A549 (cell line): ENCODE measurements at regions not wholly inside any gene's neighbourhood (a gene's known extent, or its start where the extent isn't known, plus 50 kb on each side); places are given as distances from the start of the nearest gene placed in this dataset.

ENCODE experiments used
- CTCF ChIP-seq: fragments of >200 bp; sonication (Bioruptor Twin); formaldehyde crosslinking; IDR thresholded peaks from 3 replicates; pipeline ENCODE4 v1.5.1; 2016
- EHMT2 ChIP-seq: fragments of 200-600 bp; sonication (generic); IDR thresholded peaks from 2 replicates; pipeline ENCODE4 v1.6.1; 2016; ENCODE audit warnings: antibody characterized with exemption, low read depth, mild to moderate bottlenecking, moderate library complexity
- HDAC2 ChIP-seq: fragments of 200-600 bp; sonication (generic); IDR thresholded peaks from 2 replicates; pipeline ENCODE4 v1.6.1; 2016
- JUN ChIP-seq, 2 experiments: fragments of >200 bp; sonication (Bioruptor Twin); formaldehyde crosslinking; IDR thresholded peaks; 2 replicates in 1 of 2; 3 replicates in 1 of 2; pipeline ENCODE4 v1.6.1; 2016 to 2017
- MAFK ChIP-seq: fragments of 450-650 bp; IDR thresholded peaks from 2 replicates; pipeline ENCODE4 v1.6.1; 2014; ENCODE audit not compliant: partially characterized antibody
- MAZ ChIP-seq: fragments of 150-350 bp; IDR thresholded peaks from 2 replicates; pipeline ENCODE4 v1.6.1; 2014; ENCODE audit warnings: antibody characterized with exemption, low read depth, low read length, borderline replicate concordance
- MYC ChIP-seq: IDR thresholded peaks from 2 replicates; pipeline ENCODE4 v1.6.1; 2012; ENCODE audit warnings: mild to moderate bottlenecking, inconsistent platforms, low read length, improper control_type of control experiment, borderline replicate concordance
- POLR2A ChIP-seq: IDR thresholded peaks from 2 replicates; pipeline ENCODE4 v1.6.1; 2012; ENCODE audit warnings: mild to moderate bottlenecking, low read length
- POLR2AphosphoS2 ChIP-seq: conservative IDR thresholded peaks from 2 replicates; pipeline ENCODE4 v1.6.1; 2012; ENCODE audit warnings: low read length, improper control_type of control experiment, inconsistent platforms
- REST ChIP-seq: fragments of 200-600 bp; sonication (generic); IDR thresholded peaks from 2 replicates; pipeline ENCODE4 v1.6.1; 2016; ENCODE audit warnings: antibody characterized with exemption, mild to moderate bottlenecking, moderate library complexity
- TF ChIP-seq, protein P1 (sequence below): fragments of 450-650 bp; IDR thresholded peaks from 2 replicates; pipeline ENCODE4 v1.6.1; 2014; ENCODE audit warnings: antibody characterized with exemption

DNA sequence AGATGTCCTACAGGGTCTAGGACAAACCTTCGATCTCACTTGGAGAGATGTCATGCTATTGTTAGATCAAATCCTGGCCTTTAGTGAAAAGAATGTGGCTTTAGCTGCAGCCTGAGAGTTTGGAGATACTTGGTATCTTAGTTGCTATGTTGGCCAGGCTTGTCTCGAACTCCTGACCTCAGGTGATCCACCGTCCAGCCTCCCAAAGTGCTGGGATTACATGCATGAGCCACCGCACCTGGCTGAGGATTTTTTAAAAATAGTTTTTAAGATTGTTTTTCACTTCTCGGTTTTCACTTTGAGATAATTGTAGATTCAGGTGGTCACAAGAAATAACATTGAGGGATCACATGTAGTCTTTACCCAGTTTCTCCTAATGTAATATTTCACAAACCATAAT is 738.3 kb upstream of the POM121L12 start:
- TF ChIP-seq CTCF (no peak), POLR2AphosphoS2 (no peak), JUN (IDR thresholded peaks at IDR 0.05) (no peak), POLR2A (no peak), EHMT2 (no peak), MAZ (no peak), MYC (no peak), REST (no peak), MAFK (no peak), HDAC2 (no peak)
- TF ChIP-seq, protein P1, sequence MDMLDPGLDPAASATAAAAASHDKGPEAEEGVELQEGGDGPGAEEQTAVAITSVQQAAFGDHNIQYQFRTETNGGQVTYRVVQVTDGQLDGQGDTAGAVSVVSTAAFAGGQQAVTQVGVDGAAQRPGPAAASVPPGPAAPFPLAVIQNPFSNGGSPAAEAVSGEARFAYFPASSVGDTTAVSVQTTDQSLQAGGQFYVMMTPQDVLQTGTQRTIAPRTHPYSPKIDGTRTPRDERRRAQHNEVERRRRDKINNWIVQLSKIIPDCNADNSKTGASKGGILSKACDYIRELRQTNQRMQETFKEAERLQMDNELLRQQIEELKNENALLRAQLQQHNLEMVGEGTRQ = no peak
